Activated naive CD4-positive, alpha-beta T cell treated with anti-CD3 and anti-CD28 coated beads, Interleukin-2, amount 50 U/mL, for 16 hours (primary cell): ENCODE measurements at regions not wholly inside any gene's neighbourhood (a gene's known extent, or its start where the extent isn't known, plus 50 kb on each side); places are given as distances from the start of the nearest gene placed in this dataset.
"Not testable (repeated sequence)": the region's sequence is repeated elsewhere in the genome, so short reads cannot be mapped to it uniquely, and the experiment has no call there.

Experiments
- DNase-seq: peaks from one replicate; pipeline ENCODE4 v3.0.0-alpha.2; 2020

DNA sequence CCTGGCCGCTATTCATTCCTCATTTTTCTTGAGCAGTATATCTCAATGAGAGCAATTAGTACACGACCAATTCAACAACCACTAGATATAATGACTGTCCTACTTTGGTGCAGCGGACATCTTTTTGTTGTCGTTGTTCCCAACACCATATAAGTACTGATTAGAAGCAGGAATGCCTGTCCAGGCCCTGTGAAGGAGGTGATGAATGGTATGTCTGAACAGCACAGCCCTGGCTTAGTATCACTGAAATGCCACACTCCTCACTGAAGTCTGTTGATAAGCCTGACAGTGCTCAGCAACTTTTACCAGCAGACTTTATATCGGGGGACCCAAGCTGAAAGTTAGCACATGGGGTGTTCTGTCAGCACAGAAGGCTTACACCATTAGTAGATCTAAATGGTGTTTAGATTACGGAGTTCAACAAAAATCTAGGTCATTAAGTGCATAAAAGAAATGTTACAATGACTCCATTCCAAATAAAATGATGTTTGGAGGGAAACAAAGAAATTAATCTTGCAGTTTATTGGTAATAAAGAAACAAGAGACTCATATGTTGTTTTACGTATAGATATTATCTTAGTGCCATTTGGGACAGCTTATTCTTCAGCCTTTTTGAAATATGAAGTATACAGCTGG, 228.3 kb upstream of the TTC29 start:
- no peak for DNase-seq

- DNase-seq = no peak
These were observed 228.9 kb upstream of the TTC29 start for GRCh38 chr4:147174591-147174990.

DNA sequence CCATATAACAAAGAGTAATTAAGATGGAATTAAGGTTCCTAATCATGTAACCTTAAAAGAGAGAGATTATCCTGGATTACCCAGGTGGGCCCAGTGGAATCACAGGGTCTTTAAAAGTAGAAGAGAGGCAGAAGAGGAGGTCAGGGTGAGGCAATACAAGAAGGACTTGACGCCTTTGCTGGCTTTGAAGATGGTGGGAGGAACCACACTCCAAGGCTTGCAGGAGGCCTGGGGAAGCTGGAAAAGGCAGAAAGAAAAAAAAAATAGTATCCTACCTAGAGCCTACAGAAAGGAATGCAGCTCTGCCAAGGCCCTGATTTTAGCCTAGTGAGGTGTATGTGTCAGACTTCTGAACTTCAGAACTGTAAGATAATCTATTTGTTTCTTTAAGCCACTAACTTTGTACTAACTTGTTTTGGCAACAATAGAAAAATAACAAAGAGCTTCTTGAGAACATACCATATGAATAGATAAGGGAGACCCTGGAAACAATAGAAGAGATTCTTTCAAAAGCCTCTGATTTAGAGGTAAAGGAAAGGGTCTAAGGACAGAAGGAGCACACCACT, 229.9 kb upstream of the TTC29 start:
- DNase-seq = no peak

DNA sequence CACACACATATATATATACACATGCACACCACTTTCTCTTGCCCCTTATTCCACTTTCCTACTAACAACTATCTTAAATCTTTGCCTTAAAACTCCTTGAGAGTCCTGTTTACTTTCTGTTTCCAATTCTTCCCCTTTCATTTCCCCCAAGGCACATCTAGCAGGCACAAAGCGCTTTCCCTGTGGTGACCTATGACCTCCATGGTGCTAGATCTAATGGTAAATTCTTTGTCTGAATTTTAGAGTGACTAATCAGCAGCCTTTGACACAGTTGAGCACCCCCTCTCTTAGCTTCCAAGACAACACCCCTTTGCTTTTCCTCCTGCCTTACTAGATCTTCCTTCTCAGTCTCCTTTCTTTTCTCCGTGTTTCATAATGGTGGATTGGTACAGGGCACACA, 236.4 kb upstream of the TTC29 start:
- no peak for DNase-seq

DNA sequence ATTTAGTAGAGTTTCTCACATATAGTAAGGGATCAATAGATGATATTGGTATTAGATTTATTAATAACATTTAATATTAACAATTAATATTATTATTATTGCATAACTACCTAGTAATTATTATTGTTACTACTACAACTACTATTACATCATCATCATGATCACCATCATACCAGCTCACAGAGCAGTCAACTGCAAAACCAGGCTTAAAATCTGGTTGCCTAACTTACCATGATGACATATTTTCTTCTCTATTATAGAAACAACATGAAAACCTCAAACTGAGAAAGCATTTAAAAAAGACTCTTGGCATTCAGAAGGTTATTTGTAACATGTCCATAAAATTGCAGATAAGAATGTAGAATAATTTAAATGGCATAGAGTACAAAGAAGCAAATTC, 247.0 kb upstream of the TTC29 start:
- DNase-seq = no peak

DNA sequence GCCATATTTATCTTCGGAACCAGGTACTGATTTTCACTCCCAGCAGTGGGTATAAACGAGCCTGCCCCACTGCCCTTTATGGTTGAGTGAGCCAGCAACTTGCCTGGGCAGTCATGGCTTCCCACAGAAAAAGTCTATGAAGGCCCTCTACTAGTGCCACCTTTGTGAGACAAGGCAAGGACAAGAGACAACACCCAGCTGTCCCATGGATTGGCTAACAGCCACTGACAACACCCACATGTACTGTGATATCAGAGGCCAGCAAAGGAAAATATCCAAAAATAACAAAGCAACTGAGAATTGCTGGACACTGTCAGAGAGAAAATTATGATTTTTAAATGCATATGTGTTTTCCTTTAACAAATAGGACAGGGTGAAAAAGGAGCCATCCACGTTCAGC, 248.4 kb upstream of the TTC29 start:
- no peak for DNase-seq

DNA sequence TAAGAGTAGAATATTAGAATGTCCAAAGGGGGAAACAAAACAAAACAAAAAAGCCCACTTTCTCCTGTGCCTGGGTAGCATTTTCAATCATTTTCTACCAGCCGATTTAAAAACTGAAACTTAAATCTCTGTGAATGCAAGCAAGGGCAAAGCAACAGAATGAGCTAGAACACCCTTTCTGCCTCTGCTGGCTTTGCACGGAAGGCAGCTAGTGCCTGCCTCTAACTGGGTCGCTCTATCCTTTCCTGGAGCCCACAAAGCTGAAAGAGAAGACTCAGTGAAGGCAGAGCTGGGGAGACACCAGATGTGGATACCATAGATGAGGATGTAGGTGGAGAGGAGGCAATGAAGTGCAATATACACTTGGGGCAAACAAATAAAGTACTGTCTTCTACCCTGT, 248.9 kb upstream of the TTC29 start:
- no peak for DNase-seq

GRCh38 chr4:147195386-147195785, 249.7 kb upstream of the TTC29 start:
- no peak for DNase-seq

DNA sequence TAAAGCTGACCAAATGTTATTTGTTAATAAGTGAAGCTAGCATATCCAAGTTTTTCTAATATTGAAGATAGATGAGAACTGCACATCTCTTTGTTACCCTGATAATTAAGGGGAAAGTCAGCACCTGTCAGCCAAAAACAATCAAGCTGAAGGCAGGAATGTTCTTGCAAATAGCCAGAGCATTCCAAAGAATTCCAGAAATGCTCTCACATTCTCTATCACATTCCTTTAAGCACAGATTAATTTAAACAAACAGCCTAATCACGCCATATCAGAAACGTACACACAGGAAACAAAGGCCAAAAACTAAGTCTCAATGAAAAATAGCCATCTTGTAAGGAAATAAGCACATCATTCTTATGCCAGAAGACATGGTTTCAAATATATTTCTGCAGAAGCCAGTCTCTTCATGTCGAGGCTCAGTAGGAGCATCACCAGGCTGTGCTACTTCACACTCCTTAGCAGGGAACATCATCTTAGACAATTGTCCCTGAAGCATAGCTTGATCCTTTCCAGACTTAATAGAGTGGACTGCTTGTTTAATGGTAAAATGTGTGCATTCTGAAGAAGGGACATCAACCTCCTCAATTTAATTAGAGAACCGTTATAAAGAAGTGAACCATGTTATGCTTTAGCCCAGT, 252.9 kb upstream of the TTC29 start:
- DNase-seq = no peak

DNA sequence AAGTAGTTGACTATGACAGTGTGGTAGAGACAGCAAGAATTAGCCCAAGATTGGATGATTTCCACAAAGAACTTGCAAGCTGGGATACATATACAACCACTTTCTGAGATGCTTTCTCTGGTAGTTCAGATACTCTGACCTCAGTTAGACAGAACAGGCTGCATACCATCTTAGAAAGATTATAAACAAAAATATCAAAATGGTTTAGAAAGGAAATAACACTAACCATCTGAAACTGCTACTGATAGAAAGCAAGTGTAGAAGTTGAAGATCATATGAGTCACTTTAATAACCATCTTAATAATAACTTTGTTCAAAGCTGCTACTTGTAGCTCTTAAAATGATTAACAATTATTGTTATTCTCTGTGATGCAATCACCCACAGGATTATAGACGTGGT, 255.4 kb upstream of the TTC29 start:
- DNase-seq = no peak

- no peak for DNase-seq
These were observed 261.1 kb upstream of the TTC29 start for GRCh38 chr4:147206807-147207206.

DNA sequence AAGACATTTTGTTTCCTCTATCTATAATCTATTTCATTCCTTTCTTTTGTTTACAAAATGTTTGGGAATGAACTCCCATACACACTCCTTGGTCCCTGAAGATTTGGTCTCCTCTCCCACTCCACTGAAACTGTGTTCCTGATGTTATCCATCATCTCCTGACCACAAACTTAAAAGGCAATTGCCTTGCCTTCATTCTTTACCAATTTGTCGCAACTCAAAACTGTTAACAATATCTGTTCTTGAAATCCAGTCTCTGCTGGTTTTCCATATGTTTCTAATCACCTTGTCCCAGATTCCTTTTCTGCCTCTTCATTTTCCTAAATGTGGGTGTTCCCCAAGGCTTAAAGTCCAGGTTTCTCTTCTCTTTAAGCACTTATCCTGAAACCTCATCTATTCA, 262.2 kb upstream of the TTC29 start:
- no peak for DNase-seq

- no peak for DNase-seq
These were observed 263.2 kb upstream of the EDNRA start for GRCh38 chr4:147217655-147218054.

DNA sequence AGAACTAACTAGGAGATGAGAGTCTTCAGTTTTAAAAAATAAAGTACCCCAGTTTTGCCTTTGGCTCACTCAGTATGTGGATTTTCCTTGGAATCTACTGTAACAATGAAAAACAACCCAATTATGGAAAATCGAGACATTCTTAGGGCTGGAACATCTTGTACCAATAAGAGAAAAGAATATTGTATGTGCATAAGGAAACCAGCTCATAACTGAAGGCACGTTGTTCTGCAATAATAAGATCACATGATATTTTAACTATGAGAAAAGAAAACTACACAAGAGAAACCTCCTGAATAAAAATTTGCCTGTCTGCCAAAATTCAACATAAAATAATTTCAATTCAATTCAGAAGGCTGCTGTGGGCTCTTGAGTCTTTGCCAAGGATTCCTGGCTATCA, 261.8 kb upstream of the EDNRA start:
- no peak for DNase-seq

GRCh38 chr4:147220833-147221232, 260.1 kb upstream of the EDNRA start:
- DNase-seq = no peak

GRCh38 chr4:147222906-147223305, 258.0 kb upstream of the EDNRA start:
- DNase-seq = no peak

- no peak for DNase-seq
These were observed 257.3 kb upstream of the EDNRA start for GRCh38 chr4:147223576-147223975.

GRCh38 chr4:147236806-147237205, 244.1 kb upstream of the EDNRA start:
- DNase-seq = no peak

DNA sequence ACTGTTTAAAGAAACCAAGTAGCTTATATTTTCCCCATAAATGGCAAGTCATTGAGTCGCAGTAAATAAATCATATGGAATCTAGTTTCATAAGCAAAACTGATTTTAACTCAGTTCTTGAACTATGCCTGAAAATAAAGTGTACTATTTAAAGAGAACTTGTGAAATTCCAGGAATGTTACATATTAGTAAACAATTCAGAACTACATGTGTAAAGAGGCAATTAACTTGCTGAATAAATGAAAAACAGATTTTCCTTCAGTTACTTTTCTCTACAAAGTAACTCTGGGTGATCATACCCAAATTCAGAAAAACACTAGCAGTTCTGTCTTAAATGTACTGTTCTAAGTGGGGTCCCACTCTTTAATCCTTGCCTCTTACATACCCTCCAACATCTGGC, 236.1 kb upstream of the EDNRA start:
- DNase-seq = no peak

GRCh38 chr4:147246096-147246495, 234.8 kb upstream of the EDNRA start:
- no peak for DNase-seq

- DNase-seq = not testable (repeated sequence)
These were observed 234.4 kb upstream of the EDNRA start for GRCh38 chr4:147246528-147246927.

GRCh38 chr4:147247579-147247978, 233.3 kb upstream of the EDNRA start:
- no peak for DNase-seq

- no peak for DNase-seq
These were observed 230.8 kb upstream of the EDNRA start for GRCh38 chr4:147250062-147250461.

- DNase-seq = not testable (repeated sequence)
These were observed 225.6 kb upstream of the EDNRA start for GRCh38 chr4:147255268-147255667.

- DNase-seq = not testable (repeated sequence)
These were observed 221.6 kb upstream of the EDNRA start for GRCh38 chr4:147259271-147259670.
